Non-pigmented ciliary epithelial cell (primary cell): ENCODE measurements at regions not wholly inside any gene's neighbourhood (a gene's known extent, or its start where the extent isn't known, plus 50 kb on each side); places are given as distances from the start of the nearest gene placed in this dataset.

ENCODE experiments used
- DNase-seq: peaks from one replicate; pipeline ENCODE4 v3.0.0-alpha.2; 2010; ENCODE audit warnings: low read depth

DNA sequence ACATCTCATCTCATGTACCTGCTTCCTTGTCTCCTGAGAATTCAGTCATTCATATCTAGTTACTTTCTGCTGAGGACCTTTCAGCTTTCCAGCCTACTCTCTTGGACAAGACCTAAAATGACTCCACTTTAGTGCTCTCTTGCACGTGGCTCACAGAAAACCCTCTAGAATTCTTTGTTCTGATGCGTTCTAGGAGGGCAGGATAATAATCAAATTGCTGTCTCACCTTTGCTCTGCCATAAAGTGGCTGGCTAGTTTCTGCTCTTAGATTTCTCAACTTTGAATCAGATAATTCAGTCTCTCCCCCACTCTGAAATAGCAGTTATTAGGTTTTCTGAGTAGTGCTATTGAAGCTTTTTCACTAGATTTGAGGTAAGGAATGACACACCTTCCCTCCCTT is 429.5 kb upstream of the FBXO33 start:
- DNase-seq: no peak

DNA sequence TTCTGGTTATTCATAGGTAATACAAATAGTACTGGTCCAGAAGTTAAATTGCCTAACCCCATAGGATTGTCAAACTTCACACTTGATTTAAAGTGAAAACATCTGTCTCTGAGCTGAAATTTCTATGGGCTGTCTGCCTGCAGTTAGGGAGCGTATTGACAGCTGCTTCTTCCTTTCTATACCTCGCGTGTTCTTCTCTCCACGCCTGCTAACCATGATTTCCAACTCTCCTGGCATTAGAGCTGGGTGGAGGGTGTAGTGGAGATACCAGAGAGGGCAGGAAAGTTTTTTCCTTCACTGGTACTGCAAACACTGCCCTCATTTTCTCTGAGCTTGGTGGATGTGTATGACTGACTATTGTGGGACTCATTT is 429.0 kb upstream of the FBXO33 start:
- DNase-seq: no peak

DNA sequence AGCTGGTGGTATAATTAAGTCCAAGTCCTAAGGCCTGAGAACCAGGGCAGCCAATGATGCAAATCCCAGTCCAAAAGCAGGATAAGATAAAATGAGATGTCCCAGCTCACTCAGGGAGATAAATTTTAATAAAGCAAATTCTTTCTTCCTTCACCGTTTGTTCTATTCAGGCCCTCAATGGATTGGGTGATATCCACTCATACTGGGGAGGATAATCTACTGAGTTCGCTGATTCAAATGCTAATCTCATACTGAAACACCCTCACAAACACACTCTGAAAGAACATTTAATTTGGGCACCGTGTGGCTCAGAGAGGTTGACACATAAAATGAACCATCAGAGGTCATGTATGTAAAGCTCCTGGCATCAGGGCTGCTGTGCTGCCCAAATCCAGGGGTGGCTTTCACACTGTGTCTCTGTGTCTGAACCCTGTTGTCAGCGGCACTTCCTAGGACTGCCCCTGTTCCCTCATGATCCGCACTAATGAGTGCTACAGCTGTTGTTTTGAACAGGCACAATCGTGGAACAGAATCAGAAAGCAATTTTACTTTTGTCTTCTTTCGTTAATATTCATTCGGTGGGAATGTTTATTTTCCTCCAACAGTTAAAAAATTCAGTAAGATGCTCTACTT is 428.5 kb upstream of the FBXO33 start:
- DNase-seq: no peak

DNA sequence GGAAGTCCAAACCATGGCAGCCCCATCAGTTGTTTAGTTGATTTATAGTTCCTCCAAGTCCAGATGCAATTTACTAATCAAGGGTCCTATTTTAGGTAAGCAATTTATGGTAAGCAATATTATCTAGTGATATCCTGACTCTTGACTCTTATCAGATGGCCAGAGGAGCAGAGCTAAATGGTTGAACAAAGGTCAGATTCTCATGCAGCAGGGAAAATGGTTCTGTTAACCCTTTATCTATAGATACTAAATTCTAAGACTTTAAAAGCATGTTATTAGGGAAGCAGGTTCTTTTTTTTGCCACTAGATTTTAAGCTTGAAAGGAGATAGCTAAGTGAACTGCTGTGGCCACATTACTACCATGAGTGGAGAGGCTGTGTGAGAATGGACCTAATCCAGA is 427.1 kb upstream of the FBXO33 start:
- no peak for DNase-seq

DNA sequence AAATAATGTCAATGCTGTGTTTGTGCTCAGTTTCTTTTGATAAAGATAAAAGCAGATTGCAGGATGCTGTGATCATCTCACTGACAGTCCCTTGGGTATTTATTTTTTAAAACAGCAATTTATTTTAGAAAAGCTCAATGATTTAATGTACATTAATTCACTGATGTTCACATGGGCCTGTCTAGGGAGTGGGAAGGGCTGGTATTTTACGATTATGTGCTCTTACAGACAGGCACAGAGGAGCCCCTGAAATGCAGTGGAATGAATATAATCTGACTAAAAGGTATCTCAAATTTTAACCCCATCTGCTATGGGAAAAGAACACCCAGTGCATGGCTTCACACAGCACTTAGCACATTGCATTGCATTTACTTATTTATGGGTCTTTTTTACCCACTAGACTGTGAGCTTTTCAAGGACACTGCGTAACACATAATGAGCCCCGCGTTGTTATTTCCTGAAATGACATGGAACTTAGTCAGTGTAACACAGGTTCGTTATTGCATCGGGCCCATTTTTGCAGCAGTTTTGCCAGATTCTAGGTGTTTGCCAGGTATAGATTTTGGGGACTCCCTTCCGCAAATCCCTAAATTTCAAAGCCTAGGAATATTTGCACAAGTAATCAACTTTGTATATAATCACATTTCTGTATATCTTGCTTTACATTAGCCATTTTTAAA is 425.3 kb upstream of the FBXO33 start:
- no peak for DNase-seq

DNA sequence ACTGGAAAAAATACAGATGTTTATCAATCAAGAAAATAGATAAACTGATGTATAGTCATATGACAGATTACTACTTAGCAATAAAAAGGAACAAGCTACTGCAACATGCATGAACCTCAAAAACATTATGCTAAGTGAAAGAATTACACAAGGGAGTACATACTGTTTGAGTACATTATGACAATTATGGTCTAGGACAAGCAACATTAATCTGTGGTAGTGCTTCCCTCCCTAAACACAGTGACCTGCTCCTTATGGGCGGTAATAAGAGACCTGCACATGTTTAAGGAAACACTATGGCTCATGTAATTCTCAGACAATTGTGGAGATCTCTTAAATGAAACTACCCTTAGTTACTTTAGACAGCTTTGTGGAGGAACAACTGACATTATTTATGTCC is 421.2 kb upstream of the FBXO33 start:
- DNase-seq: no peak

DNA sequence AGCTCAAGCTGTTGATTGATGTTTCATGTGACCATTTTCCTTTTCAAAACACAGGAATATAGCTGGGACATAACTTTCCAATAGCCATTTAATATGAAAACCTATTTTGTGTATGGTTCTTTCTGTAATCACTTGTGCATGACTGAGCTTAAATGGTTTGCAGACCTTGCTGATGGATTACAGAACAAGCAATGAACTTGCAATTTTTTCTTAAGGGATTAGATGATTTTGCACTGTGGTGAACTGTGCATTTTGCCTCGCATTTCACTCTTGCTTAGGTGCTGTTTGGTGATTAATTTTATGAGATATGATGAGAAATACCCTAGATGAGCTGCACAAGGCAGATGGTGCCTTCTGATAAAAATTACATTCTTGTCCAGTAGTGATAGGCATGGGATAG is 419.0 kb upstream of the FBXO33 start:
- DNase-seq: no peak

DNA sequence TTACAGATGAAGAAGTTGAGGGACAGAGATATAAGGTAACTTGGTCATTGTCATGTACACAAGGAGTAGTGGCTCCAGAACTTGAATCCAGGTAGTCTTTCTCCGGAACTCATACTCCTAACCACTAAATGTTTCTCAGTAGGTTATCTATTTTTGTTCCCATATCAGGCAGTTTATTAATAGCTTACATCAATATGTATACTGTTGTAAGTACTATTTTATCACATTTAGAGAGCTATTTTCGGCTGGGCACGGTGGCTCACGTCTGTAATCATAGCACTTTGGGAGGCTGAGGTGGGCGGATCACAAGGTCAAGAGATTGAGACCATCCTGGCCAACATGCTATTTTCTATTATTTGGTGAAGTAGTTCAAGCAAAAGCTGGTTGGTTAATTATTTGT is 415.6 kb upstream of the FBXO33 start:
- no peak for DNase-seq

DNA sequence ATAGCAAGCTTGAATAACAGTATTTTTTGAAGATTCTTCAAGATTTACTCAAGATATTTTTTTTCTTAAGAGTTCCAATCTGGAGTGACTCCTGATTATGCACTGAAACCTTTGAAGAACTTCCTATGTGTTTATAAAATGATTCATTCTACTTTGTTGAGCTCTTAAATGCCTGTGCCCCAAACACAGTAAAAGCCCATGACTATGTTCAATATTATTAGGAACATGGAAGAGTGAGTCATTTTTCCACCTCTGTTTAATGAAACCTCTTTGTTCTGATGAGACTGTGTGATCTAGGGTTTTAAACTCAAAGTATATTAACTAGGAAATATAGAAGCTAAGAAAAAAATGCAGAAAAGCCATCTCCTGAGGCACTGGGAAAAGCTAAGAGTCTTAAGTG is 415.0 kb upstream of the FBXO33 start:
- no peak for DNase-seq

DNA sequence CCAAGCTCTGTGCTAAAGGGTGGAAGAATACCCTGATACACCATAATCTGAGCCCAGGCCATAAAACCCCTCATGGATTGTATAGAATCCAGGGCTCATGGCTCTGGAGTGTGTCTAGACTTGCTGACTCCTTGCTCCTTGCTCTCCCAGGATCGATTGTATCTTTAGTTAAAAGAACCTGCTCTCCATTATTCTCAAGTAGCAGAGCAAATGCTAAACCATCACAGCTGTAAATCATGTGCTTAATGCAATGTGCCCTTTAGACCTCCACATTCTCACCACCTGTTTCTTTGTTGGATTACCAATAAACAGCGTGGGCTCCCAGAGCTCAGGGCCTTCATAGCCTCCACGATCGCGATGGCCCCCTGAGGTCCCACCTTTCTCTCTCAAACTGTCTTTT is 411.6 kb upstream of the FBXO33 start:
- DNase-seq: no peak

DNA sequence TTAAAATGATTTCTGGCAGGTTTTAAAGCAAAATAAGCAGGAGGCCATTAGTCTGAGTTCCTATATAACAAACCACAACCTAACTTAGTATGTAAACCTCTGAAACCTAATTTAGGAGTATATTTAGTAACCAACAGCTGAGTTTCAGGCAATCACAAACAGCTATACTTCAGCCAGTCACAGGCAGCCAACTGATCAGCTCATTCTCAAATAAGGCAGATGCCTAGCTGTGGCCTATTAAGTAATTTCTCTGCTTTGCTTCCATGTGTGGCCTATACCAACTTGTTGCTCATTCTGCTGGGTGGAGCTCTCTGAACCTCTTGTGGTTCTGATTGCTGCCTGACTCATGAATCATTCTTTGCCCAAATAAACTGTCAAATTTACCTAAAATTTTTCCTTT is 408.9 kb upstream of the FBXO33 start:
- DNase-seq: peak; percentile 46

DNA sequence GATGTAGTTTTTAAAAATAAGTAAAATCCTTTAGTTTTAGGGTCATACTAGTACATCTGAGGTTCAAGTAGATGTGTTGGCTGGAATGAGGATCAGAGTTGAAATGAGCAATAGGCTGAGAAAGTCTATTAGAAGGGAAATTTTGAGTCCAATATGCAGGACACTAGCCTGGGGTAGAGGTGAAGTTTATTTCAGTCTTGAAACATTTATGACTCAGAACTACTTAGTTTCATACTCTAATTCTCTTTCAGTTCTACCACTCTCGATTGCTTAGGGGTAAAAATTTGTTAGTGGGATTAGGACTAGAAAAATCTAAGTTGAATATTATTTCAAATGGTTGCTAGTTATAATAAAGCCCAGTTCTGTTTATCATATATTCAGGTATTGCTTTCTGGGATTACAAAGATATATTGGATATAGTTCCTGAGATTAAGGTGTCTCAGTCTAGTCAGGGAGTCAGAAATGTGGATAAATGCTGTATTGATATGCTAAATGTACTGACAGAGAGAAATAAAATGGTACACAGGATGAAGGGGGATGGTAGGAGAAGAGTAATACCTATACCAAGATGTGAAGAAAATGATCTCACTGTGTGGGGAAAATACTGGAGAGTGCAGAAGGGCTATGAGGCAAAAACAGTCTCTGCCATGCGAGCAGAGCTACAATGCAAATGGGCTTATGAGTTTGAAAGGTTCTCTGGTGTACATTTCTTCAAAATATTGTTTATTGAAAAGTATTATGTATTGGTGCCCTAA is 395.8 kb upstream of the FBXO33 start:
- no peak for DNase-seq

DNA sequence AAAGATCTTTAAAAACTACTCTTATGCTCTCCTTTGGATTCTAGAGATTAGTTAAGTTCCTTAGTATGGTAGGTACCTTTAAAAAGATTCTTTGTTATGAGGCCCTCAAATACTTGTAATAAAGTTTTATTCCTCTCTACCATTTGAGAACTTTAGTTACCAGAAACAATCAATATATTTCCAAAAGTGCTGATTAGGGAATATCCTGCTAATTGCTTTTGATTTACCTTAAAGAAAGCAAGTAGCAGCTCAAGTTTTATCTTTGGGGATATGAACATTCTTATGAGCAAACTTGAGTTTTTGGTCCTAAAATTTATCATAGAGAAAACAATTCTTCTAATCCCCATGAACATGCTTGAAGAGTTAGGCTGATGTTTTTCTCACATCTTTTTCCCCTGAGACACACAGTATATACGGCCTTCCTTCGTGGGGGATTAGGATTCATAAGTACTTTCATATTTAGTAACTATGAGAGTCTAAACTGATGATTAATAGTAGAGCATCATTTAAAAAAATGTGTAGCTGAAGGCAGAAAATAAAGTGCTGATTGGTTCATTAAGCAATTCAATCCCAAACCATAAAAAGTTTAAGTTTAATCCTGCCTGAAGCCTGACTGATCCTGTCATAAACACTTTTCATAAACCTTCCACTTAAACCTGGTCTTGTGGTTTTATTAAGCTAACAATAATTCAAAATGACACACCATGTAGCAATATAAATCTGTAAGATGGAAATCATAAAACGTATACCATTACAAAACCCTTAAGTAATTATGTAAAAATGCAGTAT is 380.5 kb upstream of the FBXO33 start:
- DNase-seq: no peak

DNA sequence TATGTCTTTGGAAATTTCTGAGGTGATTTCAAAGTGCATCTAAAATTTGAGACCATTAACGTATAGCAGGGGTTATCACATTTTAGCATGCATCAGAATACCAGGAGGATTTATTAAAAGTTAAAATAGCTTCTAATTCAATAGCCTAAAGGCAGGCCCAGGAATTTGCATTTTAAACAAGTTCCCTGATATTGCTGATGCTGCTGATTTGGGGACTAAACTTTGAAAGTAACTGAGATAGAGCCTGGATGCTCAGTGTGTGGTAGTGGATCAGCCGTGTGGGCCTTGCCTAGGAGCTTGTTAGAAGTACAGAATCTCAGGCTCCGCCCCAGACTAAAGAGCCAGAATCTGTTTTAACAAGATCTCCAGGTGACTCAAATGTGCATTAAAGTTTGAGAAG is 375.0 kb upstream of the FBXO33 start:
- no peak for DNase-seq

DNA sequence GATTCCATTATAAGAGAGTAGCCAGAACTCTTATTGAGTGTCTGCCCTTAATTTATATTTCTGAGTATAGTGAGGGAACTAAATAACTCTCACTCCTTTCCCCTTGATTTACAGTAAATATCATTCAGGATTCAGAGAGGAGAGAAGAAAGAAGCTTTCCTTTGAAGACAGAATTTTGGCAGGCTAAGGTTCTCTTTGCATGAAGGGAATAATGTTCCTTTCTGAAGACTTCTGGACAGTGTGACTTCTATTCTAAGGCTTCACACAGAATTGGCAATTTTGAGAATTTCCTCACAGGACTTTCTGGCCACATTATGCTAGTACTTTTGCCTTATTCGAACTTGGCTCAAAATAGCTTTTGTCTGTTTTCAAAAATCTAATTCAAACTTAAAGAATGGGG is 352.2 kb upstream of the FBXO33 start:
- DNase-seq: no peak

DNA sequence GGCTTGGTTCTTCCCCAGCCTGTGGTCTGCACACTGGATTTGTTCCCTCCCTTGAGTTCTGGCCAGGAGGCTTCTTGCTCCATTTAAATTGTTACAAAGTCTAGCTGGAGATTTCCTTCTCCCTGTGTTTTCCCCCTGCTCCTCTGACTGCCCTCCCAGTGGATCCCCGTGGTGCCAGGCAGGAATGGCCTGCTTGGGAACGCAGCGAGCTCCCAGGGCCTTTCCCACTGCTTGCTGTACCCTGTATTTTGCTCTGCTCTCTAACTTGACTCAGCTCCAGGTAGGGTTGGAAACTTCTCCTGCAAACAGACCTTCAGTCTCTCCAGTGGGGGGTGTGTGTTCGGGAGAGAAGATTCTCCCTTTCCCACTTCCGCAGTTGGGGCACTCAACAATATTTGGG is 349.2 kb upstream of the FBXO33 start:
- no peak for DNase-seq

DNA sequence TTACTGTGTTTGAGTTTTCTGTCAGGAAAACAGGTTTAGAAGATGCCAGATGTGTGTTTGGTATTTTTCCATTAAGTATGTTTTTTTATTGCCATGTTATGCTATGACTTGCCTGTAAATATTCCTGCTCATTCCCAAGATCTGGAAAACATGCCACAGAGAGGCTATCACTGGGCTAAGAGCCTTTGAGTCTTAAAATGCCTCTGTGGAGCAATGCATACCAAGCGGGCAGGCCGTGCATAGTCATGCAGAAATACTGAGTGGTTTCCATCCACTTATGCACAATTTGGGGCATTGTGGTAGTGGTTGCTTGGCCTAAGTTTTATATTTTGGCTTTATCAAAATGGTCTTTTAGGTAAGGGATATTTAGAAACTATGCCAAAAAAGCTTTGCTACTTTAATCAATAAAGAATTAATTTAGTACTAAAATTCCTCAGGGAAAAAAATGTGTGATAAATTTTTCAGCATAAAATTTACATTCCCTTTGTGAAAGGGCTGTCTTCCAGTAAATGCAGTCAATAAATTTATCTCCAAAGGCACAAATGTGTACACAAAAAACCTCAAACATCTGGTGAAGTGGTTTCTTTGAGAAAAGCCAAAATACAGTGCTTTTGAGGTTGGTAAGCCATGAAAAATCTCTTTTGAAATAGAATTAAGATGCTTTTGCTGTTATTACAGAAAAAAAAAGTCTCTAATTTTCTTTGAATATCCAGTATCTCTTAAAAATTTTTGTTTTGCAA is 341.3 kb upstream of the FBXO33 start:
- DNase-seq: no peak

DNA sequence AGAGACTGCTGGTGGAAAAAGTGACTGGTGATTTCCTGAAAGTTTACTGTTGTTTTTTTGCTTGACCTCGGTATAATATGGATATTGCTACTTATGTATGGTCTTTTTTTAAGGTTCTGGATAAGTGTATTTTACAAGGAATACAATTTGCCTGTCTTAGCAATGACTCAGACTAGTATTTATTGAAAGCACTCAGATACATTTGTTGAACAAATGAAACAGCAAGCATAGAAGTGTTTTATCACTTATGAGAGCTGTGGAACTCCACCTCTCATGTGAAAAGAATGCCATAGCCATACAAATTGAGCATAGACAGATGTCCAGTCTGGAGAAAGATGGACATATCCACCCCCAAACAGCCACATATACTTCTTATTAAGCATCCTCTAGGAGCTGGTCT is 340.4 kb upstream of the FBXO33 start:
- no peak for DNase-seq

DNA sequence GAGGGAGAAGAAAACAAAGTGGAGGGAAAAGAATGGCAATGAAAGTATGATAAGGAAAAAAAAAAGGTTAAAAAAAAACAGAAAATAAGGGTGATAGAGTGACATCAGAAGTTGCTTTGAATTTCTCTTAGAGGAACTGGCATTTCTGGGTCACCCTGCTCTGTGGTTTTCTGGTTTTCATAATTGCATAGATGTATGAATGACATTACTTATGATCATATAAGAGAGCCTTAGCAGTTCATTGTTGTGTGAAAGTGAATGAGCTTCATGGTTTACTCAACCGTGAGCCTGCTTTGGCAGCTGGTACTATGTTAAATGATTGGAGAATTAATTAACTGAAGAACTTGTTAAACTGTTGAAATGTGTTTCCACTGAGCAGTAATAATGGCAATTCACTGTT is 336.4 kb upstream of the FBXO33 start:
- no peak for DNase-seq

DNA sequence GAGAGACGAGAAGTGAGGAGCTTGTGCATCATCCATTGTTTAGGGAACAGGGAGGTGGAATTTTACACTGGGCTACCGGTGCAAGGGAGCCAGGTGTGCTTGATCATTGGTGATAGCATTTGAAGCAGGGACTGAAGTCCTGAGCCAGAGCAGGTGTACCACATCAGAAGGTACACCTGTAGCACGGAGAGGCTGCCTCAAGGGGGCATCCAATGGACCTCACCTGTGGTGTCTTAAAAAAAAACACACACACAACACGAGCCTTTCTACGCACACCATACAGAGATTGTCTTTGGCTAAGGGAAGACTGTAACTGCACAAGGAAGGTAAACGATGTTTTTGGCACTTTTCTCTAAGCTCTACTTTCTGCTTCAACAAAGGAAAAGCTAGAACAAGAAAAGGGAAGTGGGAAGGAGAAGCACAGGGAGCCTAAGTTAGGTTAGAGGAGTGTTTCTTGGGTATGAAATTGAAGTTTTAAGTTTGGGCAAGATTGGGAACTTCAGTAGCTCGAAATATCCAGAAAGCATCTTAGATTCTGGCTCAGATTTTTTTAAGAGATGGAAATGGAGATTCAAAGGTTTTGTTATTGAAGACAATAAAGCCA is 334.3 kb upstream of the FBXO33 start:
- no peak for DNase-seq

DNA sequence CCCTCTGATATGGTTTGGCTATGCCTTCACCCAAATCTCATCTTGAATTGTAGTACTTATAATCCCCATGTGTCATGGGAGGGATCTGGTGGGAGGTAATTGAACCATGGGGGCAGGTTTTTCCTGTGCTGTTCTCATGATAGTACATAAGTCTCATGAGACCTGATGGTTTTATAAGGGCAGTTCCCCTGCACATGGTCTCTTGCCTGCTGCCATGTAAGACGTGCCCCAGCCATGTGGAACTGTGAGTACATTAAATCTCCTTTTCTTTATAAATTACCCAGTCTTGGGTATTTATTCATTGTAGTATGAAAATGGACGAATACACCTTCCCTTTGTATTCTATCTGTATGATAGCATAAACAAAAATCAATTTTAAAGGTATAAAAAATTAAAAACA is 333.4 kb upstream of the FBXO33 start:
- DNase-seq: no peak

DNA sequence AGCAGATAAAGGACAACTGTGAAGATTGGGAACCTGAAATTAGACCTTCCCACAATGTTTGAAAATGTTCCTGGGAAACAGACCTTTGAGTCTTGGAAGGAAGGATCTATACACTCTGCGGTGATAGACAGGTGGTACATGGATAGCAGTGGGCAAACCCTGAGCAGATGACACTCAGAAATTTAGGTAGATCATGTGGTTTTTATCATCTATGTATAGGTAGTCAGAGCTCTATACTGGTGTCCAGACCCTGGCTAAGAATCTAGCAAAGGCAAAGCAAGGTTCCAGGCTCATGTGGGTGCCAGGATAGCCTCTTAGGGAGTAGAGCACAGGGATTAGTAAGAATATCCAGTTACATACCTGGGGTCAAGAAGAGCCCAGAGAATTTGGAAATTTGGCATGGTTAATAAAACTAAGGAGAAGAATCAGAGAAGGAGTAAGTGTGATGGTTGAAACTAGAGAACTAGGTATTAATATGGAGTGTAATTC is 331.2 kb upstream of the FBXO33 start:
- DNase-seq: no peak
